Stimulated activated CD4-positive, alpha-beta T cell treated with anti-CD3 and anti-CD28 coated beads, TNF-alpha, amount 100 ng/mL, for 24 hours (primary cell): ENCODE measurements at regions not wholly inside any gene's neighbourhood (a gene's known extent, or its start where the extent isn't known, plus 50 kb on each side); places are given as distances from the start of the nearest gene placed in this dataset.
"Not testable (repeated sequence)": the region's sequence is repeated elsewhere in the genome, so short reads cannot be mapped to it uniquely, and the experiment has no call there.

Source experiments
- DNase-seq, 3 experiments: peaks; one replicate each; pipeline ENCODE4 v3.0.0-alpha.2; 2020; ENCODE audit warnings: low read depth in 3 of 3

GRCh38 chr5:67773411-67774266 lies 441.9 kb upstream of the PIK3R1 start:
- DNase-seq = no peak

GRCh38 chr5:67771791-67772190 lies 443.8 kb upstream of the PIK3R1 start:
- DNase-seq = no peak

- no peak for DNase-seq
Observed at GRCh38 chr5:67771221-67771620, 444.3 kb upstream of the PIK3R1 start.

GRCh38 chr5:67770431-67771025 lies 445.0 kb upstream of the PIK3R1 start:
- DNase-seq = no peak

GRCh38 chr5:67765697-67766096 lies 449.9 kb upstream of the PIK3R1 start:
- DNase-seq = no peak

- DNase-seq = not testable (repeated sequence)
Observed at GRCh38 chr5:67757771-67758170, 457.8 kb upstream of the PIK3R1 start.

- DNase-seq = no peak
Observed at GRCh38 chr5:67752357-67752708, 463.2 kb upstream of the PIK3R1 start.

GRCh38 chr5:67748165-67748690 lies 467.3 kb upstream of the PIK3R1 start:
- no peak for DNase-seq

GRCh38 chr5:67747096-67747495 lies 468.5 kb upstream of the PIK3R1 start:
- no peak for DNase-seq

GRCh38 chr5:67746608-67747007 lies 468.9 kb upstream of the PIK3R1 start:
- not testable (repeated sequence) for DNase-seq

GRCh38 chr5:67746103-67746502 lies 469.5 kb upstream of the PIK3R1 start:
- DNase-seq = no peak

- no peak for DNase-seq
Observed at GRCh38 chr5:67732921-67733320, 482.6 kb upstream of the PIK3R1 start.

- DNase-seq = no peak
Observed at GRCh38 chr5:67732471-67732870, 483.1 kb upstream of the PIK3R1 start.

GRCh38 chr5:67731886-67732285 lies 483.7 kb upstream of the PIK3R1 start:
- DNase-seq = no peak

GRCh38 chr5:67730917-67731474 lies 484.6 kb upstream of the PIK3R1 start:
- no peak for DNase-seq

- DNase-seq = no peak
Observed at GRCh38 chr5:67728326-67728890, 487.1 kb upstream of the PIK3R1 start.

GRCh38 chr5:67725604-67726003 lies 490.0 kb upstream of the PIK3R1 start:
- DNase-seq = no peak

- DNase-seq = no peak
Observed at GRCh38 chr5:67724412-67725135, 491.0 kb upstream of the PIK3R1 start.

GRCh38 chr5:67723873-67724272 lies 491.7 kb upstream of the PIK3R1 start:
- no peak for DNase-seq

GRCh38 chr5:67722582-67722981 lies 493.0 kb upstream of the PIK3R1 start:
- DNase-seq = not testable (repeated sequence)

GRCh38 chr5:67720162-67720772 lies 495.3 kb upstream of the PIK3R1 start:
- DNase-seq = no peak
